H1 (cell line): ENCODE measurements at regions not wholly inside any gene's neighbourhood (a gene's known extent, or its start where the extent isn't known, plus 50 kb on each side); places are given as distances from the start of the nearest gene placed in this dataset.

Experiments used
- BCL11A ChIP-seq, 2 experiments: IDR thresholded peaks; one replicate each; pipeline ENCODE4 v1.6.1; 2011; ENCODE audit warnings: low read depth in 2 of 2, low read length in 2 of 2, mild to moderate bottlenecking in 2 of 2
- CREB1 ChIP-seq: IDR thresholded peaks from 2 replicates; pipeline ENCODE4 v1.6.1; 2012; ENCODE audit warnings: inconsistent platforms
- SP4 ChIP-seq: IDR thresholded peaks from 2 replicates; pipeline ENCODE4 v1.6.1; 2012; ENCODE audit warnings: low read length, inconsistent platforms
- TBP ChIP-seq: IDR thresholded peaks from 2 replicates; pipeline ENCODE4 v1.6.1; 2011; ENCODE audit warnings: low read depth, low read length, improper control_type of control experiment

DNA sequence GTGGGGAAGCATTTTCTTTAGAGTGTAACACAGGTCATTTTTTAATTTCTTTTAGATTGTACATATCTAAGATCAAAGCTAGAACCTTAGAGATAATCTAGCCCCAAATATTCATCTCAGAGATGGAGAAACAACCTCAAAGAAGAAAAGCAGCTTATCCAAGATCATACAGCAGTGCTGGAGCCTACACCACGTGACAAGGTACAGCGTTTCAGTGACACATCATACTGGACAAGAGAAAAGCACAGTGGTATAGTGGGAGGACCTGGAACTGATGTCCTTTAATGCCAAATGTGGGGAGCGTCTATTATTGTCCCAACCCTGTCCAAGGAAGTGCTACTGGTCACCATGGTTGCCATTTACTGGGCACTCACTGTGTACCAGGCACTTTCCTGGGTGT lies 445.8 kb downstream of the RPS24 start (continued):
- TF ChIP-seq TBP (no peak), BCL11A (IDR thresholded peaks at IDR 0.05; ENCODE audit: low read depth in 2 of 2, low read length in 2 of 2) (no peak), CREB1 (no peak), SP4 (no peak)
